Neural progenitor cell (in vitro differentiated cells): ENCODE measurements at regions not wholly inside any gene's neighbourhood (a gene's known extent, or its start where the extent isn't known, plus 50 kb on each side); places are given as distances from the start of the nearest gene placed in this dataset.

Experiments used
- CTCF ChIP-seq: fragments of 200-600 bp; sonication (generic); IDR thresholded peaks from 2 replicates; pipeline ENCODE4 v1.5.1; 2017; ENCODE audit warnings: antibody characterized with exemption, mild to moderate bottlenecking
- EZH2 ChIP-seq: fragments of 200-600 bp; sonication (generic); IDR thresholded peaks from 2 replicates; pipeline ENCODE4 v1.6.1; 2017; ENCODE audit warnings: antibody characterized with exemption, mild to moderate bottlenecking, moderate library complexity
- EZH2phosphoT487 ChIP-seq: fragments of 200-600 bp; sonication (generic); IDR thresholded peaks from 2 replicates; pipeline ENCODE4 v1.6.1; 2017; ENCODE audit warnings: antibody characterized with exemption

- TF ChIP-seq EZH2 (no peak), CTCF (no peak), EZH2phosphoT487 (no peak)
Measured at GRCh38 chr1:61028136-61028535, 54.2 kb upstream of the NFIA start.
